ENCODE measurements at regions not wholly inside any gene's neighbourhood (a gene's known extent, or its start where the extent isn't known, plus 50 kb on each side); places are given as distances from the start of the nearest gene placed in this dataset.

GRCh38 chr15:47265686-47266085 lies 451.6 kb upstream of the SEMA6D start (continued):
- TF ChIP-seq USF1 (IDR thresholded peaks at IDR 0.05; ENCODE audit: borderline replicate concordance, extremely low read length, insufficient read depth, low read depth, low read length) (no peak), SPI1 (IDR thresholded peaks at IDR 0.05; ENCODE audit: borderline replicate concordance, insufficient read depth, low read depth, low read length) (no peak), GATAD2B (conservative IDR thresholded peaks at IDR 0.05; ENCODE audit: low read depth) (no peak), RELB (IDR thresholded peaks at IDR 0.05; ENCODE audit: low read depth) (no peak), CHD1 (IDR thresholded peaks at IDR 0.05; ENCODE audit: low read depth, low read length) (no peak), EED (IDR thresholded peaks at IDR 0.05; ENCODE audit: low read depth) (no peak), SRF (IDR thresholded peaks at IDR 0.05; ENCODE audit: low read depth in 2 of 2, low read length in 2 of 2) (no peak), YBX1 (IDR thresholded peaks at IDR 0.05) (no peak), HDGF (IDR thresholded peaks at IDR 0.05) (no peak)

- no peak overlapping the region for H3K27ac ChIP-seq (ENCODE audit: control insufficient read depth, insufficient read depth)
- ATAC-seq (no peak), FAIRE-seq (no peak), DNase-seq (ENCODE audit: low read depth, low spot score) (no peak)
- H3K4me2 ChIP-seq (ENCODE audit: control insufficient read depth, insufficient read depth) = no peak overlapping the region
- H3K9ac ChIP-seq (ENCODE audit: control insufficient read depth, insufficient read depth, low read length) = no peak overlapping the region
- RAD21 ChIA-PET (ENCODE audit: unreplicated experiment) = no interaction called here
- H2AFZ ChIP-seq (ENCODE audit: control insufficient read depth, low read depth, low read length) = no peak overlapping the region
- intact Hi-C loops (cut with micrococcal nuclease; ENCODE audit: unreplicated experiment) (no loop called here), in situ Hi-C loops (cut with MboI) (no loop called here)
- no peaks in the 10 kb centered on the region for H3K4me1 ChIP-seq (ENCODE audit: control insufficient read depth, insufficient read depth, low read length)
- H3K9me3 ChIP-seq (replicated peaks; ENCODE audit: control insufficient read depth, insufficient read depth, low read length) = no peaks in the 10 kb centered on the region; the same call in 2 of the 3 replicates
- no peaks in the 10 kb centered on the region for H3K36me3 ChIP-seq (ENCODE audit: control insufficient read depth in 2 of 2, insufficient read depth in 2 of 2, low read length in 1 of 2)
- H3K79me2 ChIP-seq (ENCODE audit: control insufficient read depth, insufficient read depth, low read length) = no peaks in the 10 kb centered on the region
- TF ChIP-seq NKRF (conservative IDR thresholded peaks at IDR 0.05) (no peak), TBL1XR1 (IDR thresholded peaks at IDR 0.05; ENCODE audit: low read depth, low read length) (no peak), CTCF (IDR thresholded peaks at IDR 0.05 in 2 of 3, conservative IDR thresholded peaks at IDR 0.05 in 1 of 3; ENCODE audit: control insufficient read depth in 2 of 3, extremely low read depth in 1 of 3, insufficient read depth in 1 of 3, low read depth in 3 of 3, low read length in 3 of 3) (no peak), HSF1 (IDR thresholded peaks at IDR 0.05; ENCODE audit: low read depth, low read length) (no peak), FOXM1 (IDR thresholded peaks at IDR 0.05; ENCODE audit: low read depth, low read length) (no peak), SUPT20H (IDR thresholded peaks at IDR 0.05; ENCODE audit: borderline replicate concordance, control insufficient read depth, low read depth, low read length) (no peak)
- WGBS (ENCODE audit: insufficient coverage, insufficient replicate concordance, low lambda C conversion rate, missing lambda C conversion rate) = 0% methylated on average over 1 of the region's 1 CpG
- H3K27me3 ChIP-seq (replicated peaks in 1 of 2; ENCODE audit: control insufficient read depth in 2 of 2, insufficient read depth in 2 of 2, low read length in 1 of 2) = no peaks in the 10 kb centered on the region
- POLR2A ChIA-PET = no interaction called here
- no peaks in the 10 kb centered on the region for H4K20me1 ChIP-seq (ENCODE audit: control insufficient read depth, insufficient read depth)
- BruUV-seq (replicated peaks) = no TSS peak
- CTCF ChIA-PET = no interaction called here
- SMC1A ChIA-PET (ENCODE audit: uncharacterized antibody, unreplicated experiment) = no interaction called here
- no peak overlapping the region for H3K4me3 ChIP-seq
Measured at GRCh38 chr15:47266566-47266965, 450.7 kb upstream of the SEMA6D start.

Data from GM12878 (cell line).